SK-N-MC (cell line): ENCODE measurements at regions not wholly inside any gene's neighbourhood (a gene's known extent, or its start where the extent isn't known, plus 50 kb on each side); places are given as distances from the start of the nearest gene placed in this dataset.

Source experiments
- EZH2 ChIP-seq: fragments of 200-600 bp; sonication (generic); IDR thresholded peaks from one replicate; pipeline ENCODE4 v1.6.1; 2017; ENCODE audit warnings: antibody characterized with exemption
- FOXP2 ChIP-seq: optimal IDR thresholded peaks from 2 replicates; pipeline ENCODE3; 2011; ENCODE audit warnings: mild to moderate bottlenecking, moderate library complexity; ENCODE audit not compliant: insufficient read depth; ENCODE audit errors: extremely low read length, control extremely low read depth
- POLR2AphosphoS5 ChIP-seq: IDR thresholded peaks from 2 replicates; pipeline ENCODE4 v1.6.1; 2012; ENCODE audit warnings: mild to moderate bottlenecking, low read depth, low read length, borderline replicate concordance

GRCh38 chr4:186871856-186872255 is 148.2 kb upstream of the FAT1 start:
- TF ChIP-seq EZH2 (no peak), POLR2AphosphoS5 (no peak), FOXP2 (no peak)
